Panc1 (cell line): ENCODE measurements at regions not wholly inside any gene's neighbourhood (a gene's known extent, or its start where the extent isn't known, plus 50 kb on each side); places are given as distances from the start of the nearest gene placed in this dataset.

ENCODE experiments used
- ATAC-seq: fragments of 200-7000 bp; cut with Tn5 transposase; 2 replicates; pipeline ENCODE4 v1.9.1; 2020; ENCODE audit warnings: mild to moderate bottlenecking, moderate library complexity
- BruUV-seq: library from RNA; stranded (reverse); fragments of 400-500 nt; replicated peaks from 2 replicates; lab custom pipeline; 2021; lab: Mats Ljungman, UMichigan
- CTCF ChIA-PET: fragments of 300-600 bp; sonication (Branson Sonifier 250); formaldehyde crosslinking; loops from one replicate; lab custom pipeline; 2022; ENCODE audit warnings: antibody characterized with exemption; lab: Charles Lee
- POLR2A ChIA-PET: fragments of 300-600 bp; sonication (Branson Sonifier 250); formaldehyde crosslinking; loops from one replicate; lab custom pipeline; 2022; ENCODE audit warnings: antibody characterized with exemption; lab: Charles Lee
- DNase-seq: peaks from one replicate; pipeline ENCODE4 v3.0.0-alpha.2; 2010; ENCODE audit warnings: low read depth, low spot score
- H3K27ac ChIP-seq: 2 replicates; pipeline ENCODE4 v1.5.1; 2011; ENCODE audit warnings: mild to moderate bottlenecking, low read length, inconsistent platforms
- H3K27me3 ChIP-seq: fragments of 200-500 bp; sonication (Bioruptor generic); 2 replicates; pipeline ENCODE4 v1.6.0; 2014; ENCODE audit warnings: low read length, inconsistent platforms; ENCODE audit not compliant: control insufficient read depth, insufficient read depth
- H3K36me3 ChIP-seq: fragments of 200-500 bp; sonication (Bioruptor generic); 2 replicates; pipeline ENCODE4 v1.5.1; 2014; ENCODE audit warnings: inconsistent platforms, mild to moderate bottlenecking, low read length, moderate library complexity; ENCODE audit not compliant: control insufficient read depth, insufficient read depth
- H3K4me1 ChIP-seq: 2 replicates; pipeline ENCODE4 v1.5.1; 2011; ENCODE audit warnings: inconsistent platforms, mild to moderate bottlenecking, low read length, moderate library complexity; ENCODE audit not compliant: control insufficient read depth, insufficient read depth
- H3K4me3 ChIP-seq, 2 experiments: 2 replicates each; pipeline ENCODE4 v1.5.1; 2011 to 2012; ENCODE audit warnings: low read depth in 2 of 2, low read length in 2 of 2, mild to moderate bottlenecking in 2 of 2, inconsistent platforms in 1 of 2, moderate library complexity in 1 of 2
- H3K9me3 ChIP-seq: fragments of 200-500 bp; sonication (Bioruptor generic); 2 replicates; pipeline ENCODE4 v1.5.1; 2014; ENCODE audit warnings: low read depth, mild to moderate bottlenecking, inconsistent platforms, low read length, moderate library complexity; ENCODE audit not compliant: control insufficient read depth, insufficient read depth
- POLR2AphosphoS5 ChIP-seq: IDR thresholded peaks from 2 replicates; pipeline ENCODE4 v1.6.1; 2012; ENCODE audit warnings: mild to moderate bottlenecking, low read depth, low read length, moderate library complexity
- SIN3A ChIP-seq: IDR thresholded peaks from 2 replicates; pipeline ENCODE4 v1.6.1; 2012; ENCODE audit warnings: low read depth, mild to moderate bottlenecking, low read length, moderate library complexity, borderline replicate concordance; ENCODE audit not compliant: insufficient read depth
- TCF7L2 ChIP-seq: IDR thresholded peaks from 2 replicates; pipeline ENCODE4 v1.6.1; 2011; ENCODE audit warnings: mild to moderate bottlenecking, low read depth, low read length, inconsistent platforms
- in situ Hi-C: cut with HindIII; loops from 2 replicates; pipeline ENCODE4 v1.10.0; 2016; ENCODE audit warnings: low sequenced_read_pairs, low pct_unique_long_range_greater_than_20kb
- intact Hi-C: fragments of 100-400 bp; cut with micrococcal nuclease; formaldehyde crosslinking; loops from one replicate; pipeline ENCODE4 v1.10.0; 2022; ENCODE audit not compliant: unreplicated experiment
- TF ChIP-seq, protein P1 (sequence below), 2 experiments: IDR thresholded peaks; 2 replicates each; pipeline ENCODE4 v1.6.1; 2011 to 2012; ENCODE audit warnings: low read depth in 2 of 2, control low read depth in 1 of 2, low read length in 1 of 2, mild to moderate bottlenecking in 1 of 2, moderate library complexity in 1 of 2; ENCODE audit not compliant: insufficient read depth in 1 of 2
- TF ChIP-seq, protein P2 (sequence below): fragments of 450-650 bp; IDR thresholded peaks from 2 replicates; pipeline ENCODE4 v1.5.1; 2017; ENCODE audit warnings: mild to moderate bottlenecking

DNA sequence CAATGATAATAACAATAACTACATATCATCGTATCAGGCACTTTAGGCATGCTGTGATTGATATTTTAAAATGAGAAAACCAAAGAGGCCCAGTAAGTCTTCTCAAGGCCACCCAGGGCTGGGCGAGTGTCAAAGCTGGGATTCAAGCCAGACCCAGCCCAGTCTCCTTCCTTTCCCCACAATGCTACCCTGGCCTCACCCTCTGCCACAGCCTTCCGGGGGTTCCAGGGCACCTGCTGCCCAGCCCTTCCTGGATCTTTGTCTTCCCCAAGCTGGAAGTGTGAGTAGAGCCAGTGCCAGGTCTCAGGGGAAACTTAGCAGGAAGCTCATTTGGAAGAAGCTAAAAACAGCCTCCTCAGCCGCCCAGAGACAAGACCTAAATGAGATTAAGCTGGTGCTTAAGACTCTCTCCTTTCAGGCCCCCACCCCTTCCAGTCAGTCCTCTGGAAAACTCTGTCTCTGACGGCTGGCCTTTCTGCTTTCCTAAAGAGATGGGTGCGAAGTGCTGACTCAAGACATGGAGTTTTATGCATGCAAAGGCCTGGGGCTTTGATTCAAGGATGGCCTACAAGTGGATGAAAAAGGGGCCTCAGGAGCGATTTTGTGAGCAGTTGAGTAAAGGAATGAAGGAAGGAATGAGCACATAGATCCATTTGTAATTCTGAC is 184.2 kb downstream of the KCNA5 start:
- Histone ChIP-seq H3K9me3 (no peaks in the 10 kb centered on the region), H3K36me3 (no peaks in the 10 kb centered on the region), H3K4me1 (no peaks in the 10 kb centered on the region), H3K27ac (no peak overlapping the region), H3K27me3 (no peaks in the 10 kb centered on the region), H3K4me3 (no peak overlapping the region)
- in situ Hi-C loops = no loop called here
- DNase-seq (no peak), ATAC-seq (no peak)
- intact Hi-C loops = no loop called here
- POLR2A ChIA-PET = no interaction called here
- TF ChIP-seq, protein P1, sequence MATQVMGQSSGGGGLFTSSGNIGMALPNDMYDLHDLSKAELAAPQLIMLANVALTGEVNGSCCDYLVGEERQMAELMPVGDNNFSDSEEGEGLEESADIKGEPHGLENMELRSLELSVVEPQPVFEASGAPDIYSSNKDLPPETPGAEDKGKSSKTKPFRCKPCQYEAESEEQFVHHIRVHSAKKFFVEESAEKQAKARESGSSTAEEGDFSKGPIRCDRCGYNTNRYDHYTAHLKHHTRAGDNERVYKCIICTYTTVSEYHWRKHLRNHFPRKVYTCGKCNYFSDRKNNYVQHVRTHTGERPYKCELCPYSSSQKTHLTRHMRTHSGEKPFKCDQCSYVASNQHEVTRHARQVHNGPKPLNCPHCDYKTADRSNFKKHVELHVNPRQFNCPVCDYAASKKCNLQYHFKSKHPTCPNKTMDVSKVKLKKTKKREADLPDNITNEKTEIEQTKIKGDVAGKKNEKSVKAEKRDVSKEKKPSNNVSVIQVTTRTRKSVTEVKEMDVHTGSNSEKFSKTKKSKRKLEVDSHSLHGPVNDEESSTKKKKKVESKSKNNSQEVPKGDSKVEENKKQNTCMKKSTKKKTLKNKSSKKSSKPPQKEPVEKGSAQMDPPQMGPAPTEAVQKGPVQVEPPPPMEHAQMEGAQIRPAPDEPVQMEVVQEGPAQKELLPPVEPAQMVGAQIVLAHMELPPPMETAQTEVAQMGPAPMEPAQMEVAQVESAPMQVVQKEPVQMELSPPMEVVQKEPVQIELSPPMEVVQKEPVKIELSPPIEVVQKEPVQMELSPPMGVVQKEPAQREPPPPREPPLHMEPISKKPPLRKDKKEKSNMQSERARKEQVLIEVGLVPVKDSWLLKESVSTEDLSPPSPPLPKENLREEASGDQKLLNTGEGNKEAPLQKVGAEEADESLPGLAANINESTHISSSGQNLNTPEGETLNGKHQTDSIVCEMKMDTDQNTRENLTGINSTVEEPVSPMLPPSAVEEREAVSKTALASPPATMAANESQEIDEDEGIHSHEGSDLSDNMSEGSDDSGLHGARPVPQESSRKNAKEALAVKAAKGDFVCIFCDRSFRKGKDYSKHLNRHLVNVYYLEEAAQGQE (IDR thresholded peaks at IDR 0.05; ENCODE audit: insufficient read depth in 1 of 2, low read depth in 2 of 2, low read length in 1 of 2) = no peak
- TF ChIP-seq, protein P2, sequence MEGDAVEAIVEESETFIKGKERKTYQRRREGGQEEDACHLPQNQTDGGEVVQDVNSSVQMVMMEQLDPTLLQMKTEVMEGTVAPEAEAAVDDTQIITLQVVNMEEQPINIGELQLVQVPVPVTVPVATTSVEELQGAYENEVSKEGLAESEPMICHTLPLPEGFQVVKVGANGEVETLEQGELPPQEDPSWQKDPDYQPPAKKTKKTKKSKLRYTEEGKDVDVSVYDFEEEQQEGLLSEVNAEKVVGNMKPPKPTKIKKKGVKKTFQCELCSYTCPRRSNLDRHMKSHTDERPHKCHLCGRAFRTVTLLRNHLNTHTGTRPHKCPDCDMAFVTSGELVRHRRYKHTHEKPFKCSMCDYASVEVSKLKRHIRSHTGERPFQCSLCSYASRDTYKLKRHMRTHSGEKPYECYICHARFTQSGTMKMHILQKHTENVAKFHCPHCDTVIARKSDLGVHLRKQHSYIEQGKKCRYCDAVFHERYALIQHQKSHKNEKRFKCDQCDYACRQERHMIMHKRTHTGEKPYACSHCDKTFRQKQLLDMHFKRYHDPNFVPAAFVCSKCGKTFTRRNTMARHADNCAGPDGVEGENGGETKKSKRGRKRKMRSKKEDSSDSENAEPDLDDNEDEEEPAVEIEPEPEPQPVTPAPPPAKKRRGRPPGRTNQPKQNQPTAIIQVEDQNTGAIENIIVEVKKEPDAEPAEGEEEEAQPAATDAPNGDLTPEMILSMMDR = no peak
- TF ChIP-seq POLR2AphosphoS5 (no peak), SIN3A (no peak), TCF7L2 (no peak)
- BruUV-seq = no TSS peak
- CTCF ChIA-PET = no interaction called here

DNA sequence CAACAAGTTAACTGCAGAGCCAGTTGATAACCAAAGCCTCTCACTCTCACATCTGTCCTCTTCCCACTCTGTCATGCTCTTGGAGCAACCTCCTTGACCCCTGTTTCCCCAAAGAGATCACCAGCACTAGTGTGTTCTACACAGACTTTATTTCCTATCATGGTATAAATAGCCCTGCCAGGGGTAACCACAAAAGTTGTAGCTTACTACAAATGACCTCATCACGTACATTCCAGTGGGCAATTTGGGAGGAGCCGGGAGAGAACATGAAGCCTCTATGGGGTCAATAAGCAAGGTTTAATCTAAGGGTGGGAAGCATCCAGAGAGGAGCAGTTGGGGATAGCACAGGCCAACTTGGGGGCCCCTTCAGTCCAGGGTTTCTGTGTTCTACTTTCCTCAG is 186.5 kb downstream of the KCNA5 start:
- TF ChIP-seq, protein P2 = no peak
- TF ChIP-seq, protein P1 (IDR thresholded peaks at IDR 0.05; ENCODE audit: insufficient read depth in 1 of 2, low read depth in 2 of 2, low read length in 1 of 2) = no peak
- TF ChIP-seq POLR2AphosphoS5 (no peak), SIN3A (no peak), TCF7L2 (no peak)
- no peaks in the 10 kb centered on the region for H3K36me3 ChIP-seq
- in situ Hi-C loops (no loop called here), intact Hi-C loops (no loop called here)
- ChIA-PET POLR2A (no interaction called here), CTCF (no interaction called here)
- no peak for ATAC-seq
- no peak overlapping the region for H3K4me3 ChIP-seq
- no peaks in the 10 kb centered on the region for H3K4me1 ChIP-seq
- no TSS peak for BruUV-seq
- no peaks in the 10 kb centered on the region for H3K27me3 ChIP-seq
- DNase-seq = no peak
- H3K9me3 ChIP-seq = no peaks in the 10 kb centered on the region
- H3K27ac ChIP-seq = no peak overlapping the region
